T-helper 1 cell (primary cell): ENCODE measurements at regions not wholly inside any gene's neighbourhood (a gene's known extent, or its start where the extent isn't known, plus 50 kb on each side); places are given as distances from the start of the nearest gene placed in this dataset.
"Not testable (repeated sequence)": the region's sequence is repeated elsewhere in the genome, so short reads cannot be mapped to it uniquely, and the experiment has no call there.

Experiments used
- DNase-seq, 5 donors: peaks; one replicate each; pipeline ENCODE4 v3.0.0-alpha.2; 2012 to 2020

GRCh38 chr4:138609943-138610350 is 367.8 kb upstream of the SLC7A11 start:
- no peak for DNase-seq

GRCh38 chr4:138604556-138604955 is 362.4 kb upstream of the SLC7A11 start:
- DNase-seq: no peak

- no peak for DNase-seq
Measured at GRCh38 chr4:138602664-138603063, 360.5 kb upstream of the SLC7A11 start.

GRCh38 chr4:138599965-138600364 is 357.8 kb upstream of the SLC7A11 start:
- no peak for DNase-seq

GRCh38 chr4:138598226-138598625 is 356.1 kb upstream of the SLC7A11 start:
- DNase-seq: no peak

- no peak for DNase-seq
Measured at GRCh38 chr4:138596896-138597295, 354.7 kb upstream of the SLC7A11 start.

- DNase-seq: no peak
Measured at GRCh38 chr4:138595731-138596460, 353.7 kb upstream of the SLC7A11 start.

- DNase-seq: no peak
Measured at GRCh38 chr4:138595171-138595570, 353.0 kb upstream of the SLC7A11 start.

GRCh38 chr4:138592796-138593195 is 350.6 kb upstream of the SLC7A11 start:
- DNase-seq: no peak

GRCh38 chr4:138591808-138592207 is 349.7 kb upstream of the SLC7A11 start:
- no peak for DNase-seq

GRCh38 chr4:138588501-138588900 is 346.4 kb upstream of the SLC7A11 start:
- DNase-seq: no peak

- DNase-seq: no peak
Measured at GRCh38 chr4:138579146-138579545, 337.0 kb upstream of the SLC7A11 start.

GRCh38 chr4:138577826-138578225 is 335.7 kb upstream of the SLC7A11 start:
- DNase-seq: not testable (repeated sequence)

- no peak for DNase-seq
Measured at GRCh38 chr4:138577145-138577544, 335.0 kb upstream of the SLC7A11 start.

- DNase-seq: no peak
Measured at GRCh38 chr4:138576684-138577083, 334.5 kb upstream of the SLC7A11 start.

- DNase-seq: no peak
Measured at GRCh38 chr4:138573246-138573645, 331.1 kb upstream of the SLC7A11 start.

GRCh38 chr4:138572007-138572406 is 329.9 kb upstream of the SLC7A11 start:
- no peak for DNase-seq

- no peak for DNase-seq
Measured at GRCh38 chr4:138567696-138568095, 325.5 kb upstream of the SLC7A11 start.

- DNase-seq: no peak
Measured at GRCh38 chr4:138565576-138565975, 323.4 kb upstream of the SLC7A11 start.

- DNase-seq: no peak
Measured at GRCh38 chr4:138562544-138562991, 320.4 kb upstream of the SLC7A11 start.

GRCh38 chr4:138561906-138562305 is 319.8 kb upstream of the SLC7A11 start:
- DNase-seq: no peak

- no peak for DNase-seq
Measured at GRCh38 chr4:138561276-138561880, 319.2 kb upstream of the SLC7A11 start.

GRCh38 chr4:138560448-138560847 is 318.3 kb upstream of the SLC7A11 start:
- no peak for DNase-seq

- DNase-seq: no peak
Measured at GRCh38 chr4:138558886-138559285, 316.7 kb upstream of the SLC7A11 start.

- no peak for DNase-seq
Measured at GRCh38 chr4:138555584-138555983, 313.4 kb upstream of the SLC7A11 start.
